ENCODE measurements at regions not wholly inside any gene's neighbourhood (a gene's known extent, or its start where the extent isn't known, plus 50 kb on each side); places are given as distances from the start of the nearest gene placed in this dataset.

GRCh38 chr7:123314886-123315285 is 115.1 kb upstream of the SLC13A1 start:
- Histone ChIP-seq H3K27ac (no peak overlapping the region), H3K4me3 (no peak overlapping the region), H3K9me3 (no peaks in the 10 kb centered on the region), H3K27me3 (no peaks in the 10 kb centered on the region), H3K36me3 (no peaks in the 10 kb centered on the region), H3K4me1 (no peaks in the 10 kb centered on the region)
- WGBS, 2 donors, result 11 to 42% methylated on average over 1 of the region's 1 CpG
- intact Hi-C loops (cut with DNase I), result no loop called here
- DNase-seq, result no peak
- TF ChIP-seq, protein P1, sequence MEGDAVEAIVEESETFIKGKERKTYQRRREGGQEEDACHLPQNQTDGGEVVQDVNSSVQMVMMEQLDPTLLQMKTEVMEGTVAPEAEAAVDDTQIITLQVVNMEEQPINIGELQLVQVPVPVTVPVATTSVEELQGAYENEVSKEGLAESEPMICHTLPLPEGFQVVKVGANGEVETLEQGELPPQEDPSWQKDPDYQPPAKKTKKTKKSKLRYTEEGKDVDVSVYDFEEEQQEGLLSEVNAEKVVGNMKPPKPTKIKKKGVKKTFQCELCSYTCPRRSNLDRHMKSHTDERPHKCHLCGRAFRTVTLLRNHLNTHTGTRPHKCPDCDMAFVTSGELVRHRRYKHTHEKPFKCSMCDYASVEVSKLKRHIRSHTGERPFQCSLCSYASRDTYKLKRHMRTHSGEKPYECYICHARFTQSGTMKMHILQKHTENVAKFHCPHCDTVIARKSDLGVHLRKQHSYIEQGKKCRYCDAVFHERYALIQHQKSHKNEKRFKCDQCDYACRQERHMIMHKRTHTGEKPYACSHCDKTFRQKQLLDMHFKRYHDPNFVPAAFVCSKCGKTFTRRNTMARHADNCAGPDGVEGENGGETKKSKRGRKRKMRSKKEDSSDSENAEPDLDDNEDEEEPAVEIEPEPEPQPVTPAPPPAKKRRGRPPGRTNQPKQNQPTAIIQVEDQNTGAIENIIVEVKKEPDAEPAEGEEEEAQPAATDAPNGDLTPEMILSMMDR (IDR thresholded peaks at IDR 0.05), result no peak
- TF ChIP-seq EP300 (IDR thresholded peaks at IDR 0.05) (no peak), POLR2A (IDR thresholded peaks at IDR 0.05) (no peak), POLR2AphosphoS5 (IDR thresholded peaks at IDR 0.05) (no peak)

- Histone ChIP-seq H3K36me3 (no peaks in the 10 kb centered on the region), H3K4me1 (no peaks in the 10 kb centered on the region), H3K27ac (no peak overlapping the region), H3K9me3 (no peaks in the 10 kb centered on the region), H3K4me3 (no peak overlapping the region), H3K27me3 (no peaks in the 10 kb centered on the region)
- DNase-seq, result no peak
- WGBS, 2 donors, result 78 to 85% methylated on average over 2 of the region's 2 CpGs
- TF ChIP-seq POLR2AphosphoS5 (IDR thresholded peaks at IDR 0.05) (no peak), POLR2A (IDR thresholded peaks at IDR 0.05) (no peak), EP300 (IDR thresholded peaks at IDR 0.05) (no peak)
- TF ChIP-seq, protein P1 (IDR thresholded peaks at IDR 0.05), result no peak
- intact Hi-C loops (cut with DNase I), result no loop called here
Observed at GRCh38 chr7:123308254-123308951, 108.6 kb upstream of the SLC13A1 start.

DNA sequence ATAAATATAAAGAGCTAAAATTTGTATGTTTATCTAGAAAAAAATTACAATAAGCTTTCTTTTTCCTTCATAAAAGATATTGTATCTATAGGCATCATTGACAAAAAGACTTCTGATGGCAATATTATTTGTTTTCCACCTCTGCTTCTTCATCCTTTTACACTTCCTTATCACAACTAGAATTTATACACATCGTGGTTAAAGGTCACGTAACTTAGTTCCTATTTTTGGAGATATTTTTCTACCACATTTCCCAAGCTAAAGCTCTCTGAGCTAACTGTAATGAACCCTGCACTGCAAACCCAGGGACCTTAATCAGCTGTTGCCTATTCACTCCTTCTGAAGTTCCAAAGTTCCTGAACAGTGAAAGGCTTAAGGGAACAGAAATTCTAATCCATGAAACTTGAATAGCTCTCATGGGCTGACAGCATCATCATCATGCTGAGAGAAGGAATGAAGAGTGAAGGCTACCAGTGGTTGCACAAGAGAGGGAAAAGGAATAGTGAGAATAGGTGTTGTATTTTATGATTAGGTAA is 106.1 kb upstream of the SLC13A1 start:
- 49 to 51% methylated on average over 2 of the region's 2 CpGs for WGBS, 2 donors
- no peak for DNase-seq
- intact Hi-C loops (cut with DNase I), result no loop called here
- H3K36me3 ChIP-seq, result no peaks in the 10 kb centered on the region
- no peak overlapping the region for H3K27ac ChIP-seq
- no peaks in the 10 kb centered on the region for H3K27me3 ChIP-seq
- TF ChIP-seq POLR2AphosphoS5 (IDR thresholded peaks at IDR 0.05) (no peak), POLR2A (IDR thresholded peaks at IDR 0.05) (no peak), EP300 (IDR thresholded peaks at IDR 0.05) (no peak)
- TF ChIP-seq, protein P1 (IDR thresholded peaks at IDR 0.05), result no peak
- no peaks in the 10 kb centered on the region for H3K4me1 ChIP-seq
- H3K9me3 ChIP-seq, result no peaks in the 10 kb centered on the region
- H3K4me3 ChIP-seq, result no peak overlapping the region

- H3K9me3 ChIP-seq, result no peaks in the 10 kb centered on the region
- no peak for TF ChIP-seq POLR2A (IDR thresholded peaks at IDR 0.05)
- TF ChIP-seq EP300 (IDR thresholded peaks at IDR 0.05), result no peak
- TF ChIP-seq, protein P1 (IDR thresholded peaks at IDR 0.05), result no peak
- TF ChIP-seq POLR2AphosphoS5 (IDR thresholded peaks at IDR 0.05), result no peak
- no peaks in the 10 kb centered on the region for H3K4me1 ChIP-seq
- H3K36me3 ChIP-seq, result no peaks in the 10 kb centered on the region
- H3K27ac ChIP-seq, result no peak overlapping the region
- H3K4me3 ChIP-seq, result no peak overlapping the region
- intact Hi-C loops (cut with DNase I), result no loop called here
- no peak for DNase-seq
- H3K27me3 ChIP-seq, result no peaks in the 10 kb centered on the region
- 72 to 86% methylated on average over 1 of the region's 1 CpG for WGBS, 2 donors
Observed at GRCh38 chr7:123303926-123304325, 104.2 kb upstream of the SLC13A1 start.
